ENCODE measurements at regions not wholly inside any gene's neighbourhood (a gene's known extent, or its start where the extent isn't known, plus 50 kb on each side); places are given as distances from the start of the nearest gene placed in this dataset.
A peak's percentile ranks its signal among the peaks of the same experiment; 100 is the strongest.

DNA sequence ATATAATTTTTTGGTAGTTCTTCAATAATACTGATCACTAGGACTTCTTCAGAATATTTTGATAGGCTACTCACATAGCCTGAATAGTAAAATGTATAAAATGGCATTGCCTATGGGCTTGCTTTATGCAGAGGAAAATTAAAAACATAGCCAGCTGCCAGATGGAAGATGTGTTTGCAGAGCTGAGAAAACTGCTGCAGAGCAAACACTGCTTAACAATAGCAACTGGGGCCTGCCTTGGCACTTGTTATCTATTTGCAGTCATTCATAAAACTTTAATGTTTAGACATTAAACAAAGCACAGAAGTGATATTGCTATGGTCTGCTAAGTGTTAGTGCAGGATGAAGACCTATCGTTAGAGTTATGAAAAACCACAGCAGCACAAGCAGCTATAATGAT lies 151.5 kb upstream of the SMC2 start:
- no peak for DNase-seq

DNA sequence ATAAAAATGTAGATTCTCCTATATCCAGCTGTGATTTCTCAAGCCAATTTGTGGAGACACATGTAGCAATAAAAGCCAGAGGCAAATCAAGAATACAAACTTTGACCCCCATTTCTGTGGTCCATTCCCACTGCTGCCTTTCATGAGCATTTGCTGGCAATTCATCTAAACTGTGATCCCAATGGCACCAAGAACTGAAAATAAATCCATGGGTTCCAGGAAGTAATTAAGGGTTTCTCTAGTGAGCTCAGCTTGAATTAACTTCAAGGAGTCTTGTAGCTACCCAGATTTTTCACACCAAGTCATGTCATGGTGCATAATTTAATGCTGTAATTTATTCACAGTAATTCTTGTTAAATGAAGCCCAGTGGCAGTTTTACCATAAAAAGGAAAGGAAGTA lies 145.0 kb upstream of the SMC2 start:
- no peak for DNase-seq

- no peak for DNase-seq
Observed at GRCh38 chr9:103977163-103977562, 116.9 kb upstream of the SMC2 start.

DNA sequence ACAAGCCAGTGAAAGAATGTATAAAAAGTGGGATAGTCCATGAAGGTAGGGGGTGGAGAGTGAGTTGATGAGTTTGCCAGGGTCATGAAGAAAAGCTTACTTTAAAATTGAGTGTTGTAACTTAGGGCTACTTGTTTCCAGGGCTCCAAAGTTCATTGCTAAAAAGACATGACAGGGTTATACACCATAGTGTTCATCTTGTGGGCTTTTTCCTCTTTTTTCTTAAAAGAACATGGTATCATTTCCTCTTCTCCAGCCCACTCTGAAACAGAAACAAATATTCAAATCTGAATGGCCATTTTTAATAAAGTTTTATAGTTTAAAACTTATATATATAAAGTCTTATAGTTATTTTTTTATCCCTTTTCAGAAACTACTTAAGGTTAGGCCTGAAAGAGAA lies 115.7 kb upstream of the SMC2 start:
- peak; percentile 11 to 46 for DNase-seq

DNA sequence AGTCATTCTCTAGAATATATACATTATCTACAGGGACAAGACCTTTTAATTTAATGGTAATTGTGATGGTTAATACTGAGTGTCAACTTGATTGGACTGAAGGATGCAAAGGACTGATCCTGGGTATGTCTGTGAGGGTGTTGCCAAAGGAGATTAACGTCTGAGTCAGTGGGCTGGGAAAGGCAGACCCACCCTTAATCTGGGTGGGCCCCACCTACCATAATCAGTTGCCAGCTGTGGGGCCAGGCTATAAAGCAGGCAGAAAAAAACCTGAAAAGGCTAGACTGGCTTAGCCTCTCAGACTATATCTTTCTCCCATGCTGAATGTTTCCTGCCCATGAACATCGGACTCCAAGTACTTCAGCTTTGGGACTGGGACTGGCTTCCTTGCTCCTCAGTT lies 112.2 kb upstream of the SMC2 start:
- no peak for DNase-seq

DNA sequence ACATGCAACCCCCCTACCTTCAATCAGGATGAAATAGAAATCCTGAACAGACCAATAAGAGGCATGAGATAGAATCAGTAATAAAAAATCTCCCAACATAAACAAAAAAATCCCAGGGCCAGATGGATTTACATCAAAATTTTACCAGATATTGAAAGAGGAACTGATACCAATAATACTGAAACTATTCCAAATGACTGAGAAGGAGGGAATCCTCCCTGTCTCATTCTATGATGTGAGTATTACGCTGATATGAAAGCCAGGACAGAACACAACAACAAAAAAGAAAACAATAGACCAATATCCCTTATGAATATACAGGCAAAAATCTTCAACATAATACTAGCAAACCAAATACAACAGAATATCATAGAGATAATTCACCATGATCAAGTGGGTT lies 109.0 kb upstream of the SMC2 start:
- no peak for DNase-seq

DNA sequence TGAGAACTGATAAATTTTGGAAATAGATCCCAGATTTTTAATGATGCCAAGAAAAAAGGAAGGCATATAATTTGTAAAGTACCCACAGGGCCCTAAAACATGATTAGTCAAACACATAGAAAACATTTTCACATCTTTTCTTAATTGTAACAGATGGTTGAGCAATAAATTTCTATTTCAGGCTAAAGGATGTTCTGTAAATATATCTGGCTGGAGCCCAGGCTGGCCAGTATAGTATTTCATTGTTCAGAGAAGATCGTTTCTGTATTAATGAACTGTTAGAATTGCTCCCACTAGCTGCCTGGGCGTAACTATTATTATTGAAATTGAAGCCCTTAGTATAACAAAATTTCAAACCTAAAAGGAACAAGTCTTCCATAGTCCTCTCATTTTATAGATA lies 105.3 kb upstream of the SMC2 start:
- no peak for DNase-seq

DNA sequence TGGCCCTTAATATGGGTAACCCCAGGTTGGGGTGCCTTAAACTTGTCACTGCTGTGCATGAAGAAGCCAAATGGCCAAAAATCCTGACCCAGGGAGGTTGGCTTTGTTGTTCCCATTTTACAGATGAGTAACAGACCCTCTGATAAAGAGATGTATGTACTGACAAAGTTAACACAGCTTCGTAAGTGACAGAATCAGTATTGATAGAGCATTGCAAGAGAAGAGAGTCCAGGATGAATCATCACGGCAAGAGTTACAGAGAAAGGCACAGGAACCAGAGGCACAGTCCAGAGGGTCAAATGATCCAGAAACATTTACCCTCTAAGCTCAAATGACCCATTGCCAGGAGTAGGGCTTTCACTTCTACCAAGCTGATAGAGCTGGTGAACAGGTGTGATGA lies 103.8 kb upstream of the SMC2 start:
- DNase-seq = no peak

DNA sequence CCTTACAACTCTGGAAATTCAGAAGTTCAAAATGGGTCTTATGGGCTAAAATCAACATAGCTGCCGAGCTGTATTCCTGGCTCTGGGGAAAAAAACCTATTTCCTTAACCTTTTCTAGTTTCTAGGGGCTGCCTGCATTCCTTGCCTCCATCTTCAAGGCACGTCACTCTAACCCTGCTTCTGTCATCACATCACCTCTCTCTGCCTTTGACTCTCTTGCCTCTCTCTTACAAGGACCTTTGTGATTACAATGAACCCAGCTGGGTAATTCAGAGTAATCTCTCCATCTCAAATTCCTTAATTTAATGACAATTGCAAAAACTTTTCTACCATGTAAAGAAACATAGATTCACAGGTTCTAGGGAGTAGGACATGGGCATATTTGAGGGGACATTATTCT lies 103.1 kb upstream of the SMC2 start:
- DNase-seq = no peak

DNA sequence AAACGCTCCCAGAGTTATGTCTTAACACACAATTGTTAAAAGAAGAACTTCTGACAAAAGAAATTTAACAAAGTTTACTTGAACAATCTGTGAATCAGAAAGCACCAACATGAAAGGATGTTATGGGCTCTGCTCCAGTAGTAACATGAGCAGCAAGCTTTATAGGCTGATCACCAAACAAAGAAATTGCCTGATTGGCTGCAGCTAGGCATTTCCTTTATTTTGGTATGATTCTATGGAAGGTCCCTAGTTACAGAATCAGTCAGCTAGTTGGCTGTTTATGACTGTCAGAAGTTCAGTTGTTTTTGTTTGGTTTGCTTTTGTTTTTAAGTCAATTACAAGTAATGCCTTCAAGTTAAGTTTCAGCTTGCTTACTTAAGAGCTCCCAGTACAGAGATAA lies 102.4 kb upstream of the SMC2 start:
- DNase-seq = no peak

GRCh38 chr9:103992938-103993579 lies 101.0 kb upstream of the SMC2 start:
- DNase-seq = peak in 1 of 2 donors; percentile 5

GRCh38 chr9:103997856-103998370 lies 96.2 kb upstream of the SMC2 start:
- DNase-seq = no peak

DNA sequence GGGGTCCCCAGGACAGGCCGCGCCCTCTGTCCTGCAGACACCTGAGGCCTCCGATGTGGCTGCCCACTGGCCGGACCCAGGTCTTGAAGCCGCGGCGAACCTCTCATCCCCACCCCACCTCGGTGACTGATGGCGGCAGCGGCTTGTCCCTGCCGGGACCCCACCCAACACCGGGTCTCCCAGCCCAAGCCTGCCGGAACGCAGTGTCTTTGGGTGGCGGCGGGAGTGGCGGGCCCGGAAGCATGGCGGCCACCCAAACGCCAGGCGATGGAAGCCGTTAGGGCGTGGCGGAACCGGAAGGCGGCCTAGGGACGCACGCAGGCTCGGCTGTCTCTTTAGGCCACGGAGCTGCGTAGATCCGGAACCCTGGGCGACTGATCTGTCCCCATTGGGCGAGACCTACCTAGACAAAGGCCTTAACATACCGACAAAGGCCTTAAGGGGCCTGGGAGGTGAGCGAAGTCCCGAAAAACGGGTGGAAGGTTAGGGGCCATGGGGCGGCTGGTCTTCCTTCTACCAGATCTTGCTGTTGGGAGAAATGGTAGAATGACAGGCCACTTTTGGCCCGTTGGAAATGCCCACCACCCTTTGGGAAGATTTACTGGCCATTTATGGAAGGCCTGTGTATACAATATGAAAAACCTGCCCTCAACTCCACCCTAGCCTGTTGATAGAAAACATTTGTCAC lies 94.6 kb upstream of the SMC2 start:
- DNase-seq = no peak

GRCh38 chr9:104009826-104010225 lies 84.3 kb upstream of the SMC2 start:
- peak; percentile 28 to 45 for DNase-seq

GRCh38 chr9:104022083-104022482 lies 72.0 kb upstream of the SMC2 start:
- DNase-seq = no peak

- no peak for DNase-seq
Observed at GRCh38 chr9:104025104-104025503, 69.0 kb upstream of the SMC2 start.

DNA sequence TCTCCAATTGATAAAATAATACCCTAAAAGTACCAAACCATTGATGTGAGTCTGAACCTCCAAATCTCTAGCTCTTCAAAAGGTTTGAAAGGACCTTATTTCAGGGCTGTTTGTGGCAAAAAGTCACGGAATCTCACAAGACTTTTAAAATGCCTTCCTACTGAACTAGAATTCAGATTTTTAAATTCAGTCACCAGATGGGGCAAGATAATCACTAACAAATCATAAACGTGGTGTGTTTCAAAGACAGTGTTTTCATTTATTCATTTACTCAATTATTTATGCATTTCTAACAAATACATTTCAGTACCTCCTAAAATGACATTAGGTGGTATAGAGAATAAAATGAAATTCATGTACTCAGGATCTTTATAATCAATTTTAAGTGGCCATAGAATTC lies 68.2 kb upstream of the SMC2 start:
- DNase-seq = no peak

DNA sequence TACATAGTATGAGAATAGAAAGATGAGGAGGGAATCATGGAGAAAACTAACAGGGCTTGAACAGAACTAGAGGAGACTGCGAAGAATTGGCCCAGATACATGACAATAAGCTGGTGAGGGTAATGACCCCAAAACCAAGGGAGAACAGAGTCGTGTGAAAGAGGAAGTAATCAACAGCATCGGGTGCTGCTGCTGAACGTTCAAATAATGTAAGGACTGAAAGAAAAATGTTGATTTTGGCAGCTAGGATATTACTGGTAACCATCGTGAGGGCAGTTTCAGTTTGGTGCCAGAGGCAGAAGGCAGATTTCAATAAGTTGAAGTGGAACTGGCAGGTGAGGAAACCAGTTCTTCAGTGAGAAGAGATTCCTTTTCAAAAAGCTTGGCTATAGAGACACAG lies 66.8 kb upstream of the SMC2 start:
- no peak for DNase-seq

DNA sequence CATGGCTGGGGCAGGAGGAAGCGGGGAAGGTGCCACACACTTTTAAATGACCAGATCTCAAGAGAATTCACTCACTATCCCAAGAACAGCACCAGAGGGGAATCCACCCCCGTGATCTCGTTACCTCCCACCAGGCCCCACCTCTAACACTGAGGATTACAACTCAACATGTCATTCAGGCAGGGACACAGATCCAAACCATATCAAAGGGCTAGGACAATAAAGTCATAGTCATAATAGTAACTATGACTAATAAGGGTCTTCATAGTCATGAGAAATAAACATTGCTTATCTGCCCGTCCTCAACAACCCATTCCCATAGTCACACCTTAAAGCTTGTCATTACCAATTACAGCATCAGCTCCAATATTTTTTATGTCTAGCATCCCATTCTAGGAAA lies 65.3 kb upstream of the SMC2 start:
- DNase-seq = no peak

Data from inflammatory macrophage (primary cell).